HG03095 (cell line): ENCODE measurements at regions not wholly inside any gene's neighbourhood (a gene's known extent, or its start where the extent isn't known, plus 50 kb on each side); places are given as distances from the start of the nearest gene placed in this dataset.

Source experiments
- ATAC-seq: cut with Tn5 transposase; IDR thresholded peaks from one replicate; pipeline ENCODE4 v1.9.1; 2021; ENCODE audit warnings: moderate library complexity; ENCODE audit not compliant: unreplicated experiment

DNA sequence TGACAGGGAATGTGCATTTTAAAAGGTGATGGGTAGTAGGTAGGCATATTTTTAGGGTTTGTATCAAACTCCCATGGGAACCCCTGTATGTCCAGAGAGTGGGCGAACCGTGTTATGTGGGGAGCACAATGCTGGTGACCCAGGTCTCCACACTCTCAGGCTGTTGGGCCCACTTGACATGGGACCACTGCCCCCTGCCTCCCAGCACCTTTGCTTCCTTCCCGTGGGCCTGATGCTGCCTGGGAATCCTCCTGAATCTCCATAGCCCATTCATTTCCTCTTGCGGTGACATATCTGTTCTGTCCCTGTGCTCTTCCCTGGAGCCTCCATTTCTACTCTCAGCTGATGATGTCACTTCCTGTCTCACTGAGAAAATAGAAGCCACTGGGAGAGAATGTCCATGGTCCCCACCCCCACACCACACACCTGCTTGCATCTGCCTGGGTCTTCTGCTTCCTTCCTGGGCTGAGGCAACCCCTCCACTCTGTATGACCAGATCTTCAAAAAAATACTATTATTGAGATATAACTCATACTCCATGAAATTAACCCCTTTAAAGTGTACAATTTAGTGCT, 55.8 kb upstream of the THY1 start:
- ATAC-seq, result no peak

DNA sequence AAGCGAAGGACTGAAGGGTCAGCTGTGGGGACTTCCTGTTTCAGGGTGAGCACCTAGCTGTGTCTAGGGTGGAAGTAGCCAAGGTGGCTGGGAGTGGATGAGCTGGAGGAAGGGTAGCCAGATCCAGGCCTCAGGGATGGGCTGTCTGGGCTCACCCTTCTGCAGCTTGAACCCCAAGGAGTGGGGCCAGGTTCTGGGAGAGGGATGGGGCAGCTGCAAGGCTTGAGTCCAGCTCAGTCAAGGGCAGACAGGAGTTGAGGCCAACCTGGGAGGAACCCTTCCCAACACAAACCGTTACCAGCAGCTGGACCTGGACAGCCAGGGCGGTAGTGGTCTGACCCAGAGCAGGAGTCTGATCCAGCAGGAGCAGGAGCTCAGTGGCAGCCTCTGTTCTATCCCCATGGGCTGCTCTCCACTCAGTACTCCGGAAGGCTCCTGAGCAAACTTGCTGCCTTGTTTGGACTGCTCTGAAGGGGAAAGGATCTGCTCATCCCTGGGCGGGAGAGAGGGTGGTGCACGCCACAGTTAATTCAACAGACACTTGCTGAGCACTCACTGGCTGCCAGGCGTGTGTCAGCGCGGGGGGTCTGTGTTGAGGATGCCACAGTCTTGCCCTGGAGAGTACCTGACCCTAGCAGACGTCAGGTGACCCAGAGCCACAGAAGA, 53.8 kb upstream of the THY1 start:
- ATAC-seq, result no peak

GRCh38 chr11:119476038-119476437, 53.1 kb upstream of the THY1 start:
- ATAC-seq, result no peak

DNA sequence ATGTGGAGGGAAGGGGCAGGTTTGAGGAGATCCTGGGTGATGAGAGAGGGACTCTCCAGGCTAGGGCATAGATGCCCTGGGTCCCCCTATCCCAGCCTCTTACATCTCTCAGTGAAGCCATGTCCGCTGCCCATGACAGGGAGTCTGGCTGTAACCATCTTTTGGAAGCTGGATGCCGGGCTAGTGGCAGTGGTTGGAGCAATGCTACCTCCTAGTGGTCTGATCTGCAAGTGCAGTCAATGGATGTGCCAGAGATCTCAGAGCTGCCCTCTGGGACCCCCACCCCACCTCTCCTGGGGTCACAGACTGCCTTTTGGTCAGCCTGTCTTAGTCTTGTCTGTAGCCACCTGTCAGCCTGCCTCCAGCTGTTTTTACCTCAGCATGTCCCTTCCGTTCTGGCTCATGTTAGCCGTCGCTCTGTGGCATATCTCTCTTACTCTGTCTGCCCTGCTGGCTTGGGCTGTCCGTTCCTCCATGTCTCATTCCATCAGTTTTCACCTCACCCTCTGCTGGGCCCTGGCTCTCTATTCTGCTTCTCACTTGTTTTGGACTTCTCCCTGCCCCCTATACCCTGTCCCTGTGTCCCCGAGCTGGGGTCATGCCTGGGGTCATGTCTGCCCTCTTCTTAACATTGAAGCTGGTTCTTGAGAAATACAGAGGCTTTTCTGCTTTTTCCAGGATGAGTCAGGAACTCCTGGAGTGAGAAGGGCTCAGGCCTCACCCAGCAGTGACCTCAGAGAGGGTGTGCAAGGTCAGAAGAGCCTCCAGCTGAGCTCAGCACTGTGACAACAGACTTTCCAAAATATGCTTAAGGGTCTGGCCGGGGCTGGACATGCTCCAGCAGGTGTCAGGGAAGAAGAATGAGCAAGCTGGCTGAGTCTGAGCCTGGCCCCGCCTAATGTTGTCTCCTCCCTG, 52.0 kb upstream of the THY1 start:
- ATAC-seq, result no peak

- ATAC-seq, result no peak
Observed at GRCh38 chr11:119473901-119474681, 51.1 kb upstream of the THY1 start.

GRCh38 chr11:119473226-119473625, 50.3 kb upstream of the THY1 start:
- no peak for ATAC-seq

DNA sequence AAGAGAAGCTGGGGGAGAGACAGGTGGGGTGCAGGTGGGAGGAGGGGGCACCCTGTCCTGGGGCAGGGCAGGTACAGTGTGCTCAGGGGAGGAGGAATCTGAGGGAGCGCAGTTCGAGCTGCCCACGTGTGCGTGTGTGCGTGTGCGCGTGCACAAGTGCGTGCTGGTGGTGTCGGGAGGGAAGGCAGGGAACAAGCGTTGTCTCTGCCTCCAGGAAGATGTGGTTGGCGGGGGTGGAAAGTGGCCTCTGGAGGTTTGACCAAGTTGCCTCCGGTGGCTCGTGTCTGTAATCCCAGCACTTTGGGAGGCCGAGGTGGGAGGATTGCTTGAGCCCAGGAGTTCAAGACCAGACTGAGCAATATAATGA, 49.9 kb upstream of the THY1 start:
- no peak for ATAC-seq
